ENCODE measurements at regions not wholly inside any gene's neighbourhood (a gene's known extent, or its start where the extent isn't known, plus 50 kb on each side); places are given as distances from the start of the nearest gene placed in this dataset.
"Not testable (repeated sequence)": the region's sequence is repeated elsewhere in the genome, so short reads cannot be mapped to it uniquely, and the experiment has no call there.

DNA sequence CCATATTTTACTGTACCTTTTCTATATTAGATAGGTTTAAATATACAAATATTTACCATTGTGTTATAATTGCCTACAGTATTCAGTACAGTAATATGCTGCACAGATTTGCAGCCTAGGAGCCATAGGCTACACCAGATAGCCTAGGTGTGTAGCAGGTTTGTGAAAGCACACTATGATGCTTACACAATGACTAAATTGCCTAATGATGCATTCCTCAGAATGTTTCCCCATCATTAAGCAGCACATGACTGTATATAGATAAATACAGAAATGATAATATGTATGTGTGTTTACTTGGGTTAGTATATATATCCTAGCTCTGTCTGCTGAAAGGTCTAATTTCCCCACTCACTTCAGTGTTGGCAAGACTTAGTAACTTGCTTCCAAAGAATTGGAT, 65.8 kb downstream of the MYL3 start:
- Histone ChIP-seq H3K4me1 (no peaks in the 10 kb centered on the region), H3K27me3 (peaks cover 7% of the 10 kb centered on the region), H3K36me3 (no peaks in the 10 kb centered on the region), H3K27ac (no peak overlapping the region), H3K4me3 (no peak overlapping the region), H3K9me3 (no peaks in the 10 kb centered on the region)
- in situ Hi-C loops (cut with MboI; ENCODE audit: low pct_ligation_motif_present in 1 of 4, low pct_unique_long_range_greater_than_20kb in 1 of 4, low sequenced_read_pairs in 3 of 4) = no loop called here
- no peak for DNase-seq
- intact Hi-C loops (cut with DNase I; ENCODE audit: low total_unique reads) = no loop called here
- no peak for TF ChIP-seq CTCF (IDR thresholded peaks at IDR 0.05)
- TF ChIP-seq POLR2AphosphoS5 (IDR thresholded peaks at IDR 0.05) = no peak
- no peak for TF ChIP-seq POLR2A (IDR thresholded peaks at IDR 0.05)
- TF ChIP-seq EP300 (IDR thresholded peaks at IDR 0.05; ENCODE audit: low read depth) = no peak

DNA sequence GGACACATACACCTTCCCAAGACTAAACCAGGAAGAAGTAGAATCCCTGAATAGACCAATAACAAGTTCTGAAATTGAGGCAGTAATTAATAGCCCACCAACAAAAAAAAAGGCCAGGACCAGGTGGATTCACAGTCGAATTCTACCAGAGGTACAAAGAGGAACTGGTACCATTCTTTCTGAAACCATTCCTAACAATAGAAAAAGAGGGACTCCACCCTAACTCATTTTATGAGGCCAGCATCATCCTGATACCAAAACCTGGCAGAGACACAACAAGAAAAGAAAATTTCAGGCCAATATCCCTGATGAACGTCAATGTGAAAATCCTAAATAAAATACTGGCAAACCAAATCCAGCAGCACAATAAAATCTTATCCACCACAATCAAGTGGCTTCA, 69.9 kb downstream of the MYL3 start:
- H3K27me3 ChIP-seq; in situ Hi-C loops (cut with MboI; ENCODE audit: low pct_ligation_motif_present in 1 of 4, low pct_unique_long_range_greater_than_20kb in 1 of 4, low sequenced_read_pairs in 3 of 4); H3K4me3 ChIP-seq; DNase-seq; H3K36me3 ChIP-seq; intact Hi-C loops (cut with DNase I; ENCODE audit: low total_unique reads); H3K27ac ChIP-seq; H3K4me1 ChIP-seq; H3K9me3 ChIP-seq: not testable (repeated sequence)
- WGBS, 2 donors (ENCODE audit: low coverage in 1 of 2) = 68 to 78% methylated on average over 2 of the region's 2 CpGs

- Histone ChIP-seq H3K4me1 (no peaks in the 10 kb centered on the region), H3K36me3 (no peaks in the 10 kb centered on the region), H3K4me3 (no peak overlapping the region), H3K27ac (no peak overlapping the region), H3K27me3 (no peaks in the 10 kb centered on the region), H3K9me3 (peaks cover 7% of the 10 kb centered on the region in 2 donors)
- intact Hi-C loops (cut with DNase I; ENCODE audit: low total_unique reads) (no loop called here), in situ Hi-C loops (cut with MboI; ENCODE audit: low pct_ligation_motif_present in 1 of 4, low pct_unique_long_range_greater_than_20kb in 1 of 4, low sequenced_read_pairs in 3 of 4) (no loop called here)
- no peak for TF ChIP-seq EP300 (IDR thresholded peaks at IDR 0.05; ENCODE audit: low read depth)
- TF ChIP-seq POLR2AphosphoS5 (IDR thresholded peaks at IDR 0.05) = no peak
- no peak for TF ChIP-seq CTCF (IDR thresholded peaks at IDR 0.05)
- no peak for DNase-seq
- WGBS, 2 donors (ENCODE audit: low coverage in 1 of 2) = 30 to 44% methylated on average over 3 of the region's 3 CpGs
These were observed 60.4 kb upstream of the PRSS50 start for GRCh38 chr3:46778101-46778500.

DNA sequence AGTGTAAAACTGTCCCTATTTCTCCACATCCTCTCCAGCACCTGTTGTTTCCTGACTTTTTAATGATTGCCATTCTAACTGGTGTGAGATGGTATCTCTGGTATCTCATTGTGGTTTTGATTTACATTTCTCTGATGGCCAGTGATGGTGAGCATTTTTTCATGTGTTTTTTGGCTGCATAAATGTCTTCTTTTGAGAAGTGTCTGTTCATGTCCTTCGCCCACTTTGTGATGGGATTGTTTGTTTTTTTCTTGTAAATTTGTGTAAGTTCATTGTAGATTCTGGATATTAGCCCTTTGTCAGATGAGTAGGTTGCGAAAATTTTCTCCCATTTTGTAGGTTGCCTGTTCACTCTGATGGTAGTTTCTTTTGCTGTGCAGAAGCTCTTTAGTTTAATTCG, 54.8 kb upstream of the PRSS50 start:
- H3K36me3 ChIP-seq; in situ Hi-C loops (cut with MboI; ENCODE audit: low pct_ligation_motif_present in 1 of 4, low pct_unique_long_range_greater_than_20kb in 1 of 4, low sequenced_read_pairs in 3 of 4); intact Hi-C loops (cut with DNase I; ENCODE audit: low total_unique reads); DNase-seq; H3K4me3 ChIP-seq; H3K27me3 ChIP-seq; H3K4me1 ChIP-seq; H3K27ac ChIP-seq: not testable (repeated sequence)
- WGBS, 2 donors (ENCODE audit: low coverage in 1 of 2) = 85% methylated on average over 2 of the region's 3 CpGs; no CpG with 5 or more reads in 1 of the 2 donors
- H3K9me3 ChIP-seq = peaks cover 22 to 29% of the 10 kb centered on the region in 2 donors

- in situ Hi-C loops (cut with MboI; ENCODE audit: low pct_ligation_motif_present in 1 of 4, low pct_unique_long_range_greater_than_20kb in 1 of 4, low sequenced_read_pairs in 3 of 4) = no loop called here
- 94 to 100% methylated on average over 1 of the region's 1 CpG for WGBS, 2 donors (ENCODE audit: low coverage in 1 of 2)
- Histone ChIP-seq H3K4me3 (no peak overlapping the region), H3K27ac (no peak overlapping the region), H3K27me3 (no peaks in the 10 kb centered on the region), H3K9me3 (peaks cover 29 to 51% of the 10 kb centered on the region in 2 donors), H3K36me3 (no peaks in the 10 kb centered on the region), H3K4me1 (no peaks in the 10 kb centered on the region)
- TF ChIP-seq POLR2AphosphoS5 (IDR thresholded peaks at IDR 0.05) (no peak), EP300 (IDR thresholded peaks at IDR 0.05; ENCODE audit: low read depth) (no peak)
- DNase-seq = no peak
- intact Hi-C loops (cut with DNase I; ENCODE audit: low total_unique reads) = no loop called here
These were observed 50.4 kb upstream of the PRSS50 start for GRCh38 chr3:46768061-46768460.

Measured in transverse colon (tissue), 4 donors.